ENCODE measurements at regions not wholly inside any gene's neighbourhood (a gene's known extent, or its start where the extent isn't known, plus 50 kb on each side); places are given as distances from the start of the nearest gene placed in this dataset.
"Not testable (repeated sequence)": the region's sequence is repeated elsewhere in the genome, so short reads cannot be mapped to it uniquely, and the experiment has no call there.

GRCh38 chr10:78664929-78665553, 403.7 kb upstream of the ZMIZ1 start:
- DNase-seq, result no peak

GRCh38 chr10:78672918-78673317, 395.8 kb upstream of the ZMIZ1 start:
- DNase-seq, result no peak

GRCh38 chr10:78681141-78681540, 387.6 kb upstream of the ZMIZ1 start:
- DNase-seq, result not testable (repeated sequence)

- not testable (repeated sequence) for DNase-seq
Observed at GRCh38 chr10:78681986-78682385, 386.8 kb upstream of the ZMIZ1 start.

GRCh38 chr10:78684947-78685346, 383.8 kb upstream of the ZMIZ1 start:
- DNase-seq, result no peak

GRCh38 chr10:78685466-78686103, 383.2 kb upstream of the ZMIZ1 start:
- no peak for DNase-seq

- no peak for DNase-seq
Observed at GRCh38 chr10:78686444-78687060, 382.2 kb upstream of the ZMIZ1 start.

- no peak for DNase-seq
Observed at GRCh38 chr10:78687626-78688025, 381.1 kb upstream of the ZMIZ1 start.

- DNase-seq, result no peak
Observed at GRCh38 chr10:78688230-78688900, 380.4 kb upstream of the ZMIZ1 start.

- DNase-seq, result no peak
Observed at GRCh38 chr10:78688901-78689583, 379.7 kb upstream of the ZMIZ1 start.

- no peak for DNase-seq
Observed at GRCh38 chr10:78689584-78689935, 379.2 kb upstream of the ZMIZ1 start.

- DNase-seq, result no peak
Observed at GRCh38 chr10:78690354-78691111, 378.2 kb upstream of the ZMIZ1 start.

- DNase-seq, result no peak
Observed at GRCh38 chr10:78691301-78692030, 377.3 kb upstream of the ZMIZ1 start.

- no peak for DNase-seq
Observed at GRCh38 chr10:78692071-78692470, 376.7 kb upstream of the ZMIZ1 start.

GRCh38 chr10:78695846-78696245, 372.9 kb upstream of the ZMIZ1 start:
- no peak for DNase-seq

GRCh38 chr10:78696791-78697395, 371.9 kb upstream of the ZMIZ1 start:
- no peak for DNase-seq

- no peak for DNase-seq
Observed at GRCh38 chr10:78699971-78700370, 368.8 kb upstream of the ZMIZ1 start.

- DNase-seq, result no peak
Observed at GRCh38 chr10:78700413-78700812, 368.4 kb upstream of the ZMIZ1 start.

GRCh38 chr10:78700816-78701520, 367.8 kb upstream of the ZMIZ1 start:
- no peak for DNase-seq

- DNase-seq, result no peak
Observed at GRCh38 chr10:78702186-78702585, 366.6 kb upstream of the ZMIZ1 start.

GRCh38 chr10:78702876-78703275, 365.9 kb upstream of the ZMIZ1 start:
- DNase-seq, result no peak

Measured in activated T-cell treated with anti-CD3 and anti-CD28 coated beads, Interleukin-2, amount 50 U/mL, for 1 hour (primary cell).